GM23338 (cell line): ENCODE measurements at regions not wholly inside any gene's neighbourhood (a gene's known extent, or its start where the extent isn't known, plus 50 kb on each side); places are given as distances from the start of the nearest gene placed in this dataset.

Experiments used
- ATAC-seq: fragments of 200-7000 bp; cut with Tn5 transposase; 3 replicates; pipeline ENCODE4 v1.9.1; 2020
- DNase-seq: peaks from one replicate; pipeline ENCODE4 v3.0.0-alpha.2; 2015; ENCODE audit warnings: low spot score
- H2AFZ ChIP-seq: fragments of 200-600 bp; sonication (generic); 2 replicates; pipeline ENCODE4 v1.8.0; 2016; ENCODE audit warnings: antibody characterized with exemption, mild to moderate bottlenecking, moderate library complexity
- H3F3A ChIP-seq: fragments of 200-600 bp; sonication (generic); replicated peaks from 2 replicates; pipeline ENCODE4 v1.8.0; 2017; ENCODE audit warnings: antibody characterized with exemption, mixed run types, low read depth
- H3K27ac ChIP-seq: fragments of 200-600 bp; sonication (generic); 2 replicates; pipeline ENCODE4 v1.6.1; 2016; ENCODE audit warnings: low read depth
- H3K27me3 ChIP-seq: fragments of 200-600 bp; sonication (generic); 2 replicates; pipeline ENCODE4 v1.8.0; 2016; ENCODE audit warnings: mild to moderate bottlenecking, mixed run types, moderate library complexity; ENCODE audit not compliant: insufficient read depth
- H3K36me3 ChIP-seq: fragments of 200-600 bp; sonication (generic); 2 replicates; pipeline ENCODE4 v1.8.0; 2016; ENCODE audit warnings: mild to moderate bottlenecking; ENCODE audit not compliant: insufficient read depth
- H3K4me1 ChIP-seq: fragments of 200-600 bp; sonication (generic); 2 replicates; pipeline ENCODE4 v1.8.0; 2016; ENCODE audit warnings: mild to moderate bottlenecking, moderate library complexity; ENCODE audit not compliant: insufficient read depth
- H3K4me2 ChIP-seq: fragments of 200-600 bp; sonication (generic); 2 replicates; pipeline ENCODE4 v1.7.1; 2017; ENCODE audit warnings: mixed run types
- H3K4me3 ChIP-seq: fragments of 200-600 bp; sonication (generic); 2 replicates; pipeline ENCODE4 v1.6.1; 2016; ENCODE audit warnings: mixed run types
- H3K79me2 ChIP-seq: fragments of 200-600 bp; sonication (generic); replicated peaks from 2 replicates; pipeline ENCODE4 v1.8.0; 2017; ENCODE audit warnings: mild to moderate bottlenecking; ENCODE audit not compliant: insufficient read depth
- H3K9me2 ChIP-seq: fragments of 200-600 bp; sonication (generic); 2 replicates; pipeline ENCODE4 v1.8.0; 2017; ENCODE audit not compliant: insufficient read depth
- H4K20me1 ChIP-seq: fragments of 200-600 bp; sonication (generic); replicated peaks from 2 replicates; pipeline ENCODE4 v1.8.0; 2017; ENCODE audit warnings: mild to moderate bottlenecking; ENCODE audit not compliant: insufficient read depth
- H3K27ac Mint-ChIP-seq: 2 replicates; pipeline ENCODE4 v1.8.0; 2020; ENCODE audit warnings: inconsistent platforms, mild to moderate bottlenecking, moderate library complexity, mixed read lengths
- H3K27me3 Mint-ChIP-seq: 3 replicates; pipeline ENCODE4 v1.8.0; 2022; ENCODE audit warnings: low read depth, mild to moderate bottlenecking, moderate library complexity, mixed read lengths, inconsistent platforms; ENCODE audit not compliant: insufficient read depth, poor library complexity
- H3K36me3 Mint-ChIP-seq: 3 replicates; pipeline ENCODE4 v1.8.0; 2021; ENCODE audit warnings: low read depth, mild to moderate bottlenecking, inconsistent platforms, moderate library complexity, mixed read lengths
- H3K4me1 Mint-ChIP-seq: 3 replicates; pipeline ENCODE4 v1.8.0; 2020; ENCODE audit warnings: mild to moderate bottlenecking, inconsistent platforms, mixed read lengths
- H3K4me3 Mint-ChIP-seq: 3 replicates; pipeline ENCODE4 v1.8.0; 2021; ENCODE audit warnings: moderate library complexity, mild to moderate bottlenecking, inconsistent platforms, mixed read lengths
- H3K9me3 Mint-ChIP-seq: 3 replicates; pipeline ENCODE4 v1.8.0; 2020; ENCODE audit warnings: moderate library complexity, mild to moderate bottlenecking, inconsistent platforms, mixed read lengths
- CREB1 ChIP-seq: fragments of 250-450 bp; sonication (Bioruptor Pico); IDR thresholded peaks from 2 replicates; pipeline ENCODE4 v1.5.0; 2020; ENCODE audit warnings: low read depth, mild to moderate bottlenecking, moderate library complexity
- CTCF ChIP-seq, 2 experiments: fragments of 200-600 bp in 1 of 2; sonication (generic) in 1 of 2; conservative IDR thresholded peaks; 2 replicates each; pipeline versions ENCODE4 v1.5.1 to v1.6.1; 2016 to 2017; ENCODE audit warnings: antibody characterized with exemption in 2 of 2, low read depth in 2 of 2, mild to moderate bottlenecking in 2 of 2, moderate library complexity in 1 of 2
- ETS1 ChIP-seq: IDR thresholded peaks from 2 replicates; pipeline ENCODE4 v1.6.1; 2016; ENCODE audit warnings: antibody characterized with exemption
- EZH2 ChIP-seq: fragments of 200-600 bp; sonication (generic); IDR thresholded peaks from one replicate; pipeline ENCODE4 v1.8.0; 2017; ENCODE audit warnings: antibody characterized with exemption, mild to moderate bottlenecking, low read depth; ENCODE audit not compliant: unreplicated experiment
- EZH2phosphoT487 ChIP-seq: fragments of 200-600 bp; sonication (generic); IDR thresholded peaks from one replicate; pipeline ENCODE4 v1.8.1; 2018; ENCODE audit warnings: antibody characterized with exemption; ENCODE audit not compliant: unreplicated experiment
- JUNB ChIP-seq: IDR thresholded peaks from one replicate; pipeline ENCODE4 v1.6.1; 2016; ENCODE audit warnings: antibody characterized with exemption; ENCODE audit not compliant: unreplicated experiment
- NANOG ChIP-seq: IDR thresholded peaks from 2 replicates; pipeline ENCODE4 v1.6.1; 2016; ENCODE audit warnings: antibody characterized with exemption, borderline replicate concordance
- POLR2AphosphoS5 ChIP-seq: IDR thresholded peaks from 2 replicates; pipeline ENCODE4 v1.6.1; 2016; ENCODE audit warnings: antibody characterized with exemption, low read depth
- REST ChIP-seq: IDR thresholded peaks from one replicate; pipeline ENCODE4 v1.6.1; 2018; ENCODE audit warnings: antibody characterized with exemption; ENCODE audit not compliant: unreplicated experiment
- STAT1 ChIP-seq: IDR thresholded peaks from one replicate; pipeline ENCODE4 v1.6.1; 2016; ENCODE audit warnings: antibody characterized with exemption; ENCODE audit not compliant: unreplicated experiment
- ZNF114 ChIP-seq: fragments of 250-450 bp; sonication (Bioruptor Pico); IDR thresholded peaks from 2 replicates; pipeline ENCODE4 v1.5.0; 2020; ENCODE audit warnings: mild to moderate bottlenecking, moderate library complexity
- ZNF331 ChIP-seq: fragments of 250-450 bp; sonication (Bioruptor Pico); IDR thresholded peaks from 2 replicates; pipeline ENCODE4 v1.5.0; 2020; ENCODE audit warnings: low read depth, mild to moderate bottlenecking, moderate library complexity
- ZNF462 ChIP-seq: fragments of 250-450 bp; sonication (Bioruptor Pico); IDR thresholded peaks from 2 replicates; pipeline ENCODE4 v1.5.0; 2020; ENCODE audit warnings: mild to moderate bottlenecking, moderate library complexity

DNA sequence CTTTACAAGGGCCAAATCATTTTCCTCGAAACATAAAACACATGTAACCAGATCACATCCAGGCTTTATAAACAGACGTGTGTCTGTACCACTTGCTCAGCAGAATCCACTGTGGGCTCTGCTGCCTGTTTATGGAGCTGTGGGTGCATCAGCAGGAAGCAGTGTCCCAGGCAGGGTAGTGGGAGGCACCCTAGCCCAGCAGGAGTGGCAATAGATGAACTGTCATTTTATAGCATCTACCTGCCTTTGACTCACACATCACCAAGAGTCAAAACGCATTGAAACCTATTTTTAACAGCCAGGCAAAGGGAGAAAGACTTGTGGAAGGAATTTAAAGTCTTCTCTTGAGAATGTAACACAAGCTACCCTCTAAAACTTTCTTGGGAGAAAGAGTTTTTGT is 169.1 kb upstream of the TENM3 start:
- H3K27me3 Mint-ChIP-seq: peaks cover 6% of the 10 kb centered on the region
- H3K27ac Mint-ChIP-seq: no peak overlapping the region
- no peak overlapping the region; the same call in 1 of the 2 replicates for H2AFZ ChIP-seq

More for the DNA sequence above, 169.1 kb upstream of the TENM3 start:
- Mint-ChIP-seq H3K4me3 (no peak overlapping the region), H3K9me3 (peaks cover 10% of the 10 kb centered on the region; the same call in 2 of the 3 replicates), H3K36me3 (peaks cover 27% of the 10 kb centered on the region), H3K4me1 (peaks cover 7% of the 10 kb centered on the region)
- Histone ChIP-seq H3K9me2 (0 out of 2 replicates have a peak, but pooled peaks cover 13% of the 10 kb centered on the region), H3K4me1 (no peaks in the 10 kb centered on the region), H3K27me3 (no peaks in the 10 kb centered on the region), H3K27ac (no peak overlapping the region), H4K20me1 (no peaks in the 10 kb centered on the region), H3K36me3 (0 out of 2 replicates have a peak, but pooled peaks cover 4% of the 10 kb centered on the region), H3K4me3 (no peak overlapping the region), H3K79me2 (no peaks in the 10 kb centered on the region), H3F3A (no peaks in the 10 kb centered on the region), H3K4me2 (no peak overlapping the region)
- TF ChIP-seq NANOG: no peak
- no peak for TF ChIP-seq ZNF114 (CRISPR knock-in tag)
- no peak for TF ChIP-seq JUNB
- no peak for TF ChIP-seq ETS1
- TF ChIP-seq EZH2phosphoT487: no peak
- no peak for TF ChIP-seq REST
- no peak for TF ChIP-seq CREB1 (CRISPR knock-in tag)
- no peak for TF ChIP-seq EZH2
- TF ChIP-seq POLR2AphosphoS5: no peak
- no peak for TF ChIP-seq ZNF462
- TF ChIP-seq STAT1: no peak
- no peak for TF ChIP-seq CTCF (conservative IDR thresholded peaks at IDR 0.05; ENCODE audit: low read depth in 2 of 2)
- no peak for TF ChIP-seq ZNF331 (CRISPR knock-in tag)
- DNase-seq (no peak), ATAC-seq (no peak)
